ENCODE measurements at regions not wholly inside any gene's neighbourhood (a gene's known extent, or its start where the extent isn't known, plus 50 kb on each side); places are given as distances from the start of the nearest gene placed in this dataset.

DNA sequence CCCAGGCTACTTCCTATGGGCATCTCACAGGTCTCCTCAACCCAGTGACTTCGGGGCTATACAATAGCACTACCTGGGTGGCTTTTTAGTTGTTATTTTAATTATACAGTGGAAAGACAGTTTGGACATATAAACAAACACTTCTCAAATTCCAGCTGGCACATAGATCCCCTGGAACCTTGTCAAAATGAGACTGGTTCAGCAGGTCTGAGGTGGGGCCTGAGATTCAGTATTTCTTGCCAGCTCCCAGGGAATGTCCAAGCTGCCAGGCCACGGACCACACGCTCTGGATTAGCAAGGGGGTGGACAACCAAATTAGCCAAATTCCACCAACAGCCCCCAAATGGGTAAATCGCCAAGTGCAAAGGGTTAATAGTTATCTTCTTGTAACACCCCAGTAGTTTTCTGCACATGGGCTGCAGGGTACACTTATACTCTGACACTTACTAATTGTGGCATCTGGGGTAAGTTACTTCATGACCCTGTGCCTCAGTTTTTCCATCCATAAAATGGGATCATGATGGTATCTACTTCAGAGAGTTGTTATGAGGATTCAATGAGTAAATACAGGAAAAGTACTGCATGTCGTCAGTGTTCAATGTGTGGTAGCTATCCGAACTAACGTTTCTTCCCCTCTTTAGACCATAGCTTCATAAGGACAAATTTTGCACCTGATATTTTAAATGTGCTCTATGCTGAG is 789.4 kb upstream of the TBX3 start:
- DNase-seq, result no peak
- H3K4me3 ChIP-seq, result no peak overlapping the region
- intact Hi-C loops (cut with DNase I), result no loop called here
- H3K27ac ChIP-seq, result no peak overlapping the region
- H3K4me1 ChIP-seq, result no peaks in the 10 kb centered on the region
- no peaks in the 10 kb centered on the region for H3K9me3 ChIP-seq
- no peaks in the 10 kb centered on the region for H3K36me3 ChIP-seq
- ATAC-seq, result no peak
- H3K27me3 ChIP-seq, result no peaks in the 10 kb centered on the region
- TF ChIP-seq, protein P1, sequence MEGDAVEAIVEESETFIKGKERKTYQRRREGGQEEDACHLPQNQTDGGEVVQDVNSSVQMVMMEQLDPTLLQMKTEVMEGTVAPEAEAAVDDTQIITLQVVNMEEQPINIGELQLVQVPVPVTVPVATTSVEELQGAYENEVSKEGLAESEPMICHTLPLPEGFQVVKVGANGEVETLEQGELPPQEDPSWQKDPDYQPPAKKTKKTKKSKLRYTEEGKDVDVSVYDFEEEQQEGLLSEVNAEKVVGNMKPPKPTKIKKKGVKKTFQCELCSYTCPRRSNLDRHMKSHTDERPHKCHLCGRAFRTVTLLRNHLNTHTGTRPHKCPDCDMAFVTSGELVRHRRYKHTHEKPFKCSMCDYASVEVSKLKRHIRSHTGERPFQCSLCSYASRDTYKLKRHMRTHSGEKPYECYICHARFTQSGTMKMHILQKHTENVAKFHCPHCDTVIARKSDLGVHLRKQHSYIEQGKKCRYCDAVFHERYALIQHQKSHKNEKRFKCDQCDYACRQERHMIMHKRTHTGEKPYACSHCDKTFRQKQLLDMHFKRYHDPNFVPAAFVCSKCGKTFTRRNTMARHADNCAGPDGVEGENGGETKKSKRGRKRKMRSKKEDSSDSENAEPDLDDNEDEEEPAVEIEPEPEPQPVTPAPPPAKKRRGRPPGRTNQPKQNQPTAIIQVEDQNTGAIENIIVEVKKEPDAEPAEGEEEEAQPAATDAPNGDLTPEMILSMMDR (IDR thresholded peaks at IDR 0.05), result no peak

GRCh38 chr12:115472852-115473251 is 788.9 kb upstream of the TBX3 start:
- Histone ChIP-seq H3K27me3 (no peaks in the 10 kb centered on the region), H3K4me1 (no peaks in the 10 kb centered on the region), H3K36me3 (no peaks in the 10 kb centered on the region), H3K4me3 (no peak overlapping the region), H3K9me3 (no peaks in the 10 kb centered on the region), H3K27ac (no peak overlapping the region)
- TF ChIP-seq, protein P1 (IDR thresholded peaks at IDR 0.05), result no peak
- no peak for ATAC-seq
- intact Hi-C loops (cut with DNase I), result no loop called here
- DNase-seq, result no peak

DNA sequence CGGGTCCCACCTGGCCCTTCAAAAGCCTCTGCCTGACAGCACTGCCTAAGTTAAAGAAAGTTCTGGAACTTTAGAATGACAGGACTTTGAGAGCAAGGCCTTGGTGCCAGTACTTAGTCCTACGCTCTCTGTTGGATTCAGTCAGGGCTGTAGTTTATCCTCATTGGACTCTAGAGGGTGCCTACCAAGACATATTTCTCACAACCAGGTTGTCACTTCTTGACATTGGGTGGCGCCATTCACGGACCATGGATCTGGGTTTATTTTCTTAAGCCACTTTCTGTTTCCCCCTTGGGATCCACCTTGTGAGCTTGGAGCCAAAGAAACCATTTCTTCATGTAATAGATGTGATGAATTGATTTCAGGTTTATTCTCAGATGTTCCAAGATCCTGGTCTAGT is 787.0 kb upstream of the TBX3 start:
- no peaks in the 10 kb centered on the region for H3K9me3 ChIP-seq
- H3K27me3 ChIP-seq, result no peaks in the 10 kb centered on the region
- no peak overlapping the region for H3K4me3 ChIP-seq
- DNase-seq, result no peak
- no peaks in the 10 kb centered on the region for H3K4me1 ChIP-seq
- H3K36me3 ChIP-seq, result no peaks in the 10 kb centered on the region
- intact Hi-C loops (cut with DNase I), result no loop called here
- no peak for ATAC-seq
- TF ChIP-seq, protein P1 (IDR thresholded peaks at IDR 0.05), result no peak
- no peak overlapping the region for H3K27ac ChIP-seq

GRCh38 chr12:115470526-115470925 is 786.6 kb upstream of the TBX3 start:
- H3K27ac ChIP-seq, result no peak overlapping the region
- TF ChIP-seq, protein P1 (IDR thresholded peaks at IDR 0.05), result no peak
- H3K36me3 ChIP-seq, result no peaks in the 10 kb centered on the region
- no peak for ATAC-seq
- H3K9me3 ChIP-seq, result no peaks in the 10 kb centered on the region
- intact Hi-C loops (cut with DNase I), result no loop called here
- no peaks in the 10 kb centered on the region for H3K4me1 ChIP-seq
- no peak overlapping the region for H3K4me3 ChIP-seq
- no peak for DNase-seq
- no peaks in the 10 kb centered on the region for H3K27me3 ChIP-seq

DNA sequence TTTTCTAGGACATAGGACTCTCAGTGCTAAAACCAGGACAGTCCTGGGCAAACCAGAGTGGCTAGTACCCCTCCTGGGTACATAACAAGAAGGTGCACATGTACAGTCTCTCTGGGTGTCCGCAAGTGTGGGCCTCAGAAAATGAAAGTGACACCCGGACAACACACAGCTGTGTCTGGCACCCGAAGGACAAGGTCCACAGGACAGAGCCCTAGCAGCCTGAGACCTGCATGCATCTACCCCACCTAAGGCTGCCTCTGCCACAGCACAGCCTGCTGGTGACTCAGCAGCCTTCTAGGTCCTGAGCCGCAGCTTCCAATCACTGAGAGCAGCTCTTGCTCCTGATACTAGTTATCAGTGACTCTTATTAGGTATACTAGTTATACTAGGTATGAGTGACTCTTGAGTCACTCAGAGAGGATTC is 784.1 kb upstream of the TBX3 start:
- no peaks in the 10 kb centered on the region for H3K9me3 ChIP-seq
- ATAC-seq (peak; percentile 39), DNase-seq (no peak)
- no peaks in the 10 kb centered on the region for H3K36me3 ChIP-seq
- TF ChIP-seq, protein P1 (IDR thresholded peaks at IDR 0.05), result no peak
- H3K27me3 ChIP-seq, result no peaks in the 10 kb centered on the region
- H3K27ac ChIP-seq, result no peak overlapping the region
- intact Hi-C loops (cut with DNase I), result no loop called here
- H3K4me3 ChIP-seq, result no peak overlapping the region
- no peaks in the 10 kb centered on the region for H3K4me1 ChIP-seq

GRCh38 chr12:115467531-115467930 is 783.6 kb upstream of the TBX3 start:
- Histone ChIP-seq H3K36me3 (no peaks in the 10 kb centered on the region), H3K27me3 (no peaks in the 10 kb centered on the region), H3K9me3 (no peaks in the 10 kb centered on the region), H3K4me1 (no peaks in the 10 kb centered on the region), H3K27ac (no peak overlapping the region), H3K4me3 (no peak overlapping the region)
- DNase-seq, result no peak
- TF ChIP-seq, protein P1 (IDR thresholded peaks at IDR 0.05), result no peak
- intact Hi-C loops (cut with DNase I), result no loop called here
- no peak for ATAC-seq
